Osteocyte (in vitro differentiated cells): ENCODE measurements at regions not wholly inside any gene's neighbourhood (a gene's known extent, or its start where the extent isn't known, plus 50 kb on each side); places are given as distances from the start of the nearest gene placed in this dataset.

Experiments used
- DNase-seq: peaks from one replicate; pipeline ENCODE4 v3.0.0; 2021; ENCODE audit warnings: mixed read lengths; ENCODE audit not compliant: unreplicated experiment; ENCODE audit errors: extremely low spot score
- H3K27ac Mint-ChIP-seq: one replicate; pipeline ENCODE4 v1.8.0; 2021; ENCODE audit warnings: mild to moderate bottlenecking, mixed read lengths; ENCODE audit not compliant: unreplicated experiment
- H3K27me3 Mint-ChIP-seq: one replicate; pipeline ENCODE4 v1.8.0; 2021; ENCODE audit warnings: mixed read lengths; ENCODE audit not compliant: unreplicated experiment
- H3K36me3 Mint-ChIP-seq: one replicate; pipeline ENCODE4 v1.8.0; 2021; ENCODE audit warnings: mixed read lengths; ENCODE audit not compliant: unreplicated experiment
- H3K4me1 Mint-ChIP-seq: one replicate; pipeline ENCODE4 v1.8.0; 2021; ENCODE audit warnings: mixed read lengths; ENCODE audit not compliant: unreplicated experiment
- H3K4me3 Mint-ChIP-seq: one replicate; pipeline ENCODE4 v1.8.0; 2021; ENCODE audit warnings: mild to moderate bottlenecking, moderate library complexity, mixed read lengths; ENCODE audit not compliant: unreplicated experiment
- H3K9me3 Mint-ChIP-seq: one replicate; pipeline ENCODE4 v1.8.0; 2021; ENCODE audit warnings: mixed read lengths; ENCODE audit not compliant: unreplicated experiment
- CTCF ChIP-seq: fragments of 200-600 bp; sonication (generic); IDR thresholded peaks from 2 replicates; pipeline ENCODE4 v1.5.0; 2021; ENCODE audit warnings: antibody characterized with exemption, mild to moderate bottlenecking, moderate library complexity

DNA sequence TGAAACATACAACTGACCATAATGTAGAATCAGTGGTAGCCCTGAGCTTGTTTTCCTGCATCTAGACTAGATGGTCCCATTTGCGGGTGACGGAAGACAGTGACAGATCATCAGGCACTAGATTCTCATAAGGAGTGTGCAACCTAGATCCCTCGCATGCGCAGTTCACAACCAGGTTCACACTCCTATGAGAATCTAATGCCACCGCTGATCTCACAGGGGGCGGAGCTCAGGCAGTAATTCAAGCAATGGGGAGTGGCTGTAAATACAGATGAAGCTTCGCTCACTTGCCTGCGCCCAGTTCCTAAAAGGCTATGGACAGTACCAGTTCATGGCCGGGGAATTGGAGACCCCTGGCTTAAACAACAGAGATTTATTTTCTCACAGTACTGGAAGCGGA is 656.3 kb downstream of the HS3ST4 start:
- peak; percentile 38 for DNase-seq
- Mint-ChIP-seq H3K4me1 (no peaks in the 10 kb centered on the region), H3K27me3 (no peaks in the 10 kb centered on the region), H3K36me3 (no peaks in the 10 kb centered on the region), H3K9me3 (peaks cover 36% of the 10 kb centered on the region), H3K4me3 (no peak overlapping the region), H3K27ac (no peak overlapping the region)
- TF ChIP-seq CTCF = no peak

- Mint-ChIP-seq H3K4me3 (no peak overlapping the region), H3K9me3 (peaks cover 25% of the 10 kb centered on the region), H3K4me1 (no peaks in the 10 kb centered on the region), H3K27ac (no peak overlapping the region), H3K36me3 (no peaks in the 10 kb centered on the region), H3K27me3 (no peaks in the 10 kb centered on the region)
- TF ChIP-seq CTCF = no peak
- DNase-seq = no peak
Observed at GRCh38 chr16:26360867-26361266, 669.1 kb downstream of the HS3ST4 start.

DNA sequence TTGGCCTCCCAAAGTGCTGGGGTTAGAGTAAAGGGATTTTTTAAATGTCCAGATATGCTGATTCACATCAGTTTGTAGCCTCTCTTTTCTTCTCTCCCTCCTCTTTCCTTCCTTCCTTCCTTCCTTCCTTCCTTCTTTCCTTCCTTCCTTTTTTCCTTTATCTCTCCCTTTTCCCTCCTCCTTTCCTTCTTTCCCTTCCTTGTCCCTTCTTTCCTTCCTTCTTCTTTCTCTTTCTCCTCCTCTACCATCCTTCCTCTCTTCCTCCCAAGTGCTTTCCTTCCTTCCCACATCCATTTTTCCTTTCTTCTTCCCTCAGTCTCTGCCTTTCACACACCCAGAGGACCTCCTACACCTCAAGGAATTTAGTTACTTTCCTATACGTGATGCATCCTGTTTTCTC is 671.8 kb downstream of the HS3ST4 start:
- no peak for DNase-seq
- Mint-ChIP-seq H3K27me3 (no peaks in the 10 kb centered on the region), H3K9me3 (peaks cover 16% of the 10 kb centered on the region), H3K27ac (no peak overlapping the region), H3K4me1 (no peaks in the 10 kb centered on the region), H3K4me3 (no peak overlapping the region), H3K36me3 (no peaks in the 10 kb centered on the region)
- no peak for TF ChIP-seq CTCF

DNA sequence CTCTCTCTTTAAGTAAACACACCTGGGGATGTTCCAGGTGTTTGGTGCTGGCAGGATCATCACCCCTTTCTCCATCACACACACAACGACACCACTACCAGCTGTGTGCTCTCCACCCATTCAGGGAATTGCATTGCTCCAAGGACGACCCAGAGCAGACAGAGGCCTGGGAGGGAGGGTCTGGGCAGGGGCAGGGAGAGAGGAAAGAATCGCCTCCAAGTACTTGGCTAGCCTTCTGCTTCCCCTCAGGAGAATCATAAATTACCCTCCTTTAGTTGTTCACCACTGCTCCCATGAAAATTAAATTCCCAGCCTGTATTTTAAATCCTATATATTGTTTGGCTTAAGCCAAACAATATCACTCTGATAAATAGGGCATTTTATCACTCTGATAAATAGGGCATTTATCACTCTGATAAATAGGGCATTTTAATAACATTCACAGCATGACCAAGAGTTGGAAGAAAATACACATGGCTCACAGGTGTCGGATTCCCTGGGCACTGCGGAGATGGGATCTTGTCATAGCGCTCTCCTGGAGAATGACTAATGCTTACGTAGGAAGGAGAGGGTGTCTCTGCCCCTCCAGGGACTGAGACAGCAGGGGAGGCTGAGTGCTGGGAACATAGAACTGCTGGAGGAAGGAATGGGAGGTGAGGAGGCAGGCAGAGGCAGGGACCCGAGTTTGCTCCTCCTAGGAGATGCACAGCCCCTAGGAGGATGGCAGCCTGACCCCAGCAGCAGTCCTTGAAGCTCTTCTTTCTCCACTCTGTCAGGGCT is 673.6 kb downstream of the HS3ST4 start:
- TF ChIP-seq CTCF = no peak
- no peak overlapping the region for H3K4me3 Mint-ChIP-seq

GRCh38 chr16:26371349-26371869 is 679.6 kb downstream of the HS3ST4 start:
- TF ChIP-seq CTCF = no peak
- H3K9me3 Mint-ChIP-seq = peaks cover 9% of the 10 kb centered on the region
- H3K27me3 Mint-ChIP-seq = no peaks in the 10 kb centered on the region

More for the DNA sequence above, 673.6 kb downstream of the HS3ST4 start:
- no peak for DNase-seq
- Mint-ChIP-seq H3K36me3 (no peaks in the 10 kb centered on the region), H3K27me3 (no peaks in the 10 kb centered on the region), H3K9me3 (peaks cover 12% of the 10 kb centered on the region), H3K27ac (no peak overlapping the region), H3K4me1 (no peaks in the 10 kb centered on the region)

More at GRCh38 chr16:26371349-26371869, 679.6 kb downstream of the HS3ST4 start:
- Mint-ChIP-seq H3K4me3 (no peak overlapping the region), H3K27ac (no peak overlapping the region), H3K36me3 (no peaks in the 10 kb centered on the region), H3K4me1 (no peaks in the 10 kb centered on the region)
- no peak for DNase-seq
